ENCODE measurements at regions not wholly inside any gene's neighbourhood (a gene's known extent, or its start where the extent isn't known, plus 50 kb on each side); places are given as distances from the start of the nearest gene placed in this dataset.

GRCh38 chr14:56868660-56869059, 58.4 kb upstream of the OTX2 start:
- no peak for DNase-seq (ENCODE audit: low spot score)

GRCh38 chr14:56862836-56863235, 52.6 kb upstream of the OTX2 start:
- no peak for DNase-seq (ENCODE audit: low spot score)

- DNase-seq (ENCODE audit: low spot score): no peak
Measured at GRCh38 chr14:56860441-56860840, 50.2 kb upstream of the OTX2 start.

Measured in putamen (tissue), 1 donor.